OCI-LY1 (cell line): ENCODE measurements at regions not wholly inside any gene's neighbourhood (a gene's known extent, or its start where the extent isn't known, plus 50 kb on each side); places are given as distances from the start of the nearest gene placed in this dataset.

Experiments used
- CTCF ChIP-seq: fragments of 200-600 bp; sonication (generic), shearing (Covaris generic); IDR thresholded peaks from 2 replicates; pipeline ENCODE4 v1.5.1; 2017; ENCODE audit warnings: mild to moderate bottlenecking, antibody characterized with exemption, low read length, moderate library complexity, mixed read lengths
- EZH2 ChIP-seq: fragments of 200-600 bp; sonication (generic), shearing (Covaris generic); IDR thresholded peaks from 2 replicates; pipeline ENCODE4 v1.8.0; 2017; ENCODE audit warnings: borderline replicate concordance, mixed run types, mild to moderate bottlenecking, antibody characterized with exemption, low read length, moderate library complexity, mixed read lengths

DNA sequence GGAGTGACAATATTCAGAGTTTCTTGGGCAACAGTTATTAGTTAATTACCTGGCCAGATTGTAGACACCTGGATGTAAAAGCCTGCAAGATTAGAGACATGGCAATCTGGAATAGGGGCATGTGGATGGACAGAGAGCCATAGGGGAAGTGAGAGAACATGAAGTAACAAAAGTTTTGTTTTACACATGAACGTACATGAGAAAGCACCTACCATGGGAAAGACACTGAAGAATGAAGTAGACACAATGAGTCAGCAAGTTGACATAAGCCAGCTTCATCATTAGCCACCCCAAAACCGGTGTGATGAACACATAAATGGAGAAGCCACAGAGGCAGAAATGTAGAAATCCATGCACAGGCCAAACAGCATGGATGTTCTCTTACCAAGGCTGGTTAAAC, 462.1 kb upstream of the C1orf87 start:
- TF ChIP-seq CTCF, result no peak
- TF ChIP-seq EZH2, result no peak
